K562 (cell line): ENCODE measurements at regions not wholly inside any gene's neighbourhood (a gene's known extent, or its start where the extent isn't known, plus 50 kb on each side); places are given as distances from the start of the nearest gene placed in this dataset.
A peak's percentile ranks its signal among the peaks of the same experiment; 100 is the strongest.

Experiments used
- ATAC-seq: fragments of 200-7000 bp; cut with Tn5 transposase; 3 replicates; pipeline ENCODE4 v1.9.1; 2020; ENCODE audit warnings: moderate library complexity
- BruUV-seq: library from RNA; stranded (reverse); fragments of 400-500 nt; replicated peaks from 2 replicates; lab custom pipeline; 2021; lab: Mats Ljungman, UMichigan
- CTCF ChIA-PET: fragments of 300-600 bp; formaldehyde crosslinking; extraction: SDS; loops from one replicate; lab custom pipeline; 2021; ENCODE audit warnings: low intra/inter-chr PET ratio; lab: Yijun Ruan, JAX
- POLR2A ChIA-PET: fragments of 300-600, 350-650 bp; sonication (Branson Sonifier 250); formaldehyde crosslinking; extraction: SDS; loops from one replicate; lab custom pipeline; 2021; ENCODE audit warnings: antibody characterized with exemption, inconsistent platforms; lab: Yijun Ruan, JAX
- DNase-seq, 4 experiments: peaks; one replicate each; pipeline versions ENCODE4 v3.0.0 to v3.0.0-alpha.2; 2011 to 2018; ENCODE audit warnings: low spot score in 3 of 4, mixed read lengths in 3 of 4; ENCODE audit errors: extremely low read depth in 1 of 4
- FAIRE-seq: peaks from 2 replicates; lab custom pipeline; 2011; peaks lifted over from hg19 to GRCh38; lab: Jason Lieb, UNC
- H2AFZ ChIP-seq: 2 replicates; pipeline ENCODE4 v1.6.0; 2011; ENCODE audit warnings: low read depth, low read length, control low read depth, inconsistent platforms
- H3K27ac ChIP-seq: fragments of 200-600 bp; 3 replicates; pipeline ENCODE4 v1.8.0; 2011; ENCODE audit warnings: low read depth, mild to moderate bottlenecking, control low read depth, inconsistent platforms, low read length, moderate library complexity, mixed read lengths; ENCODE audit errors: extremely low read depth
- H3K27me3 ChIP-seq, 2 experiments: fragments of 300-600 bp in 1 of 2; 2 replicates in 1 of 2; 3 replicates in 1 of 2; pipeline versions ENCODE4 v1.6.0 to v1.8.0; 2011; ENCODE audit warnings: inconsistent platforms in 2 of 2, low read length in 2 of 2, mild to moderate bottlenecking in 1 of 2, mixed read lengths in 1 of 2, moderate library complexity in 1 of 2; ENCODE audit not compliant: control insufficient read depth in 2 of 2, insufficient read depth in 2 of 2
- H3K36me3 ChIP-seq: fragments of 300-600 bp; 3 replicates; pipeline ENCODE4 v1.8.0; 2011; ENCODE audit warnings: mild to moderate bottlenecking, low read length, inconsistent platforms; ENCODE audit not compliant: control insufficient read depth, insufficient read depth
- H3K4me1 ChIP-seq, 2 experiments: fragments of 200-600 bp in 1 of 2; replicated peaks in 1 of 2; 2 replicates in 1 of 2; 3 replicates in 1 of 2; pipeline versions ENCODE4 v1.5.1 to v1.8.0; 2011; ENCODE audit warnings: inconsistent platforms in 2 of 2, low read length in 2 of 2, mild to moderate bottlenecking in 1 of 2, mixed read lengths in 1 of 2, moderate library complexity in 1 of 2; ENCODE audit not compliant: control insufficient read depth in 2 of 2, insufficient read depth in 2 of 2
- H3K4me2 ChIP-seq: 2 replicates; pipeline ENCODE4 v1.6.1; 2011; ENCODE audit warnings: low read length, control low read depth, inconsistent platforms, mixed read lengths; ENCODE audit not compliant: insufficient read depth
- H3K4me3 ChIP-seq: fragments of 200-600 bp; sonication (generic), shearing (Covaris generic); 2 replicates; pipeline ENCODE4 v1.5.1; 2016; ENCODE audit warnings: control low read depth, inconsistent platforms
- H3K79me2 ChIP-seq: fragments of 200-600 bp; 3 replicates; pipeline ENCODE4 v1.8.0; 2011; ENCODE audit warnings: low read length, inconsistent platforms; ENCODE audit not compliant: control insufficient read depth, insufficient read depth
- H3K9ac ChIP-seq, 2 experiments: 2 replicates each; pipeline versions ENCODE4 v1.6.0 to v1.6.1; 2011; ENCODE audit warnings: low read depth in 2 of 2, low read length in 2 of 2, control low read depth in 1 of 2, inconsistent platforms in 1 of 2, mild to moderate bottlenecking in 1 of 2, mixed read lengths in 1 of 2; ENCODE audit not compliant: insufficient read depth in 1 of 2
- H3K9me1 ChIP-seq: one replicate; pipeline ENCODE4 v1.6.0; 2011; ENCODE audit warnings: inconsistent platforms, mild to moderate bottlenecking, low read length, moderate library complexity; ENCODE audit not compliant: control insufficient read depth, insufficient read depth
- H3K9me3 ChIP-seq: replicated peaks from 2 replicates; pipeline ENCODE4 v1.5.1; 2011; ENCODE audit warnings: low read depth, low read length, inconsistent platforms; ENCODE audit not compliant: control insufficient read depth, insufficient read depth
- H4K20me1 ChIP-seq: replicated peaks from 2 replicates; pipeline ENCODE4 v1.6.1; 2011; ENCODE audit warnings: low read length, inconsistent platforms, mixed read lengths; ENCODE audit not compliant: control insufficient read depth, insufficient read depth
- PYGO2 ChIP-seq: fragments of 450-650 bp; IDR thresholded peaks from 2 replicates; pipeline ENCODE4 v1.6.1; 2016; ENCODE audit warnings: mild to moderate bottlenecking, missing genetic modification characterization, moderate library complexity, missing compliant biosample characterization
- WGBS: fragments of 100-300 bp; shearing (Covaris generic); methylation state at CpG from one replicate; pipeline ENCODE4 v1.1.6; 2016; ENCODE audit warnings: low coverage, mixed read lengths; ENCODE audit not compliant: insufficient coverage; ENCODE audit errors: missing lambda C conversion rate; 5-methylcytosine and 5-hydroxymethylcytosine counted together
- in situ Hi-C: fragments of 300-500 bp; cut with MboI; formaldehyde crosslinking; loops from 4 replicates; pipeline ENCODE4 v1.15.0; 2018; ENCODE audit warnings: inconsistent platforms, mixed read lengths
- intact Hi-C: fragments of 100-400 bp; cut with micrococcal nuclease; formaldehyde crosslinking; loops from 2 replicates; pipeline ENCODE4 v1.14.2; 2022
- TF ChIP-seq, protein P1 (sequence below): fragments of 200-800 bp; sonication (Bioruptor generic); IDR thresholded peaks from 2 replicates; pipeline ENCODE4 v1.6.1; 2016; ENCODE audit warnings: missing genetic modification characterization, missing compliant biosample characterization

DNA sequence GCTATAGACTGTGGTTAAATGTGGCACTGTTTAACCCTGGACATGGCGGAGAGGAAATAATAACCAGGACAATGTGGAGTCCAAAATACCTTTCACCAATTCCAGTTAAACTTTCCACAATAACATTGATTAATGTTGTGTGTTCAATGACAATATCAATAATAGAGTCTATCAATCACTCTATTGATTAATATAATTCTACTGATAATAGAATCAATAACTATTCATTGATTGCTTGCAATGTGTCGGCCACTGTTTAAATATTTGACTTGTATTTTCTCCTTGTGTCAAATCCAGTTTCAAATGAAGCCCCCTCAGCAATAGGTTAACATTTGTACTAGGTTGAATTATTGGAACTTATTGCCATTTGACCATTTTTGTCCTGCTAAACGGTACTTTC, 187.0 kb downstream of the PTPN20 start:
- FAIRE-seq (no peak), DNase-seq (no peak), ATAC-seq (no peak)
- no TSS peak for BruUV-seq
- Histone ChIP-seq H2AFZ (no peak overlapping the region), H3K27me3 (peaks cover 10 to 34% of the 10 kb centered on the region in 2 experiments; a peak in 3 of 5 replicates), H3K27ac (no peak overlapping the region), H3K4me2 (no peak overlapping the region), H3K79me2 (no peaks in the 10 kb centered on the region), H3K9ac (no peak overlapping the region), H3K4me3 (no peak overlapping the region), H3K36me3 (no peaks in the 10 kb centered on the region), H3K9me1 (no peaks in the 10 kb centered on the region), H3K9me3 (no peaks in the 10 kb centered on the region), H3K4me1 (no peaks in the 10 kb centered on the region), H4K20me1 (no peaks in the 10 kb centered on the region)
- ChIA-PET CTCF (no interaction called here), POLR2A (no interaction called here)
- intact Hi-C loops = no loop called here
- 2% methylated on average over 3 of the region's 3 CpGs for WGBS
- no peak for TF ChIP-seq PYGO2 (tag)
- TF ChIP-seq, protein P1, sequence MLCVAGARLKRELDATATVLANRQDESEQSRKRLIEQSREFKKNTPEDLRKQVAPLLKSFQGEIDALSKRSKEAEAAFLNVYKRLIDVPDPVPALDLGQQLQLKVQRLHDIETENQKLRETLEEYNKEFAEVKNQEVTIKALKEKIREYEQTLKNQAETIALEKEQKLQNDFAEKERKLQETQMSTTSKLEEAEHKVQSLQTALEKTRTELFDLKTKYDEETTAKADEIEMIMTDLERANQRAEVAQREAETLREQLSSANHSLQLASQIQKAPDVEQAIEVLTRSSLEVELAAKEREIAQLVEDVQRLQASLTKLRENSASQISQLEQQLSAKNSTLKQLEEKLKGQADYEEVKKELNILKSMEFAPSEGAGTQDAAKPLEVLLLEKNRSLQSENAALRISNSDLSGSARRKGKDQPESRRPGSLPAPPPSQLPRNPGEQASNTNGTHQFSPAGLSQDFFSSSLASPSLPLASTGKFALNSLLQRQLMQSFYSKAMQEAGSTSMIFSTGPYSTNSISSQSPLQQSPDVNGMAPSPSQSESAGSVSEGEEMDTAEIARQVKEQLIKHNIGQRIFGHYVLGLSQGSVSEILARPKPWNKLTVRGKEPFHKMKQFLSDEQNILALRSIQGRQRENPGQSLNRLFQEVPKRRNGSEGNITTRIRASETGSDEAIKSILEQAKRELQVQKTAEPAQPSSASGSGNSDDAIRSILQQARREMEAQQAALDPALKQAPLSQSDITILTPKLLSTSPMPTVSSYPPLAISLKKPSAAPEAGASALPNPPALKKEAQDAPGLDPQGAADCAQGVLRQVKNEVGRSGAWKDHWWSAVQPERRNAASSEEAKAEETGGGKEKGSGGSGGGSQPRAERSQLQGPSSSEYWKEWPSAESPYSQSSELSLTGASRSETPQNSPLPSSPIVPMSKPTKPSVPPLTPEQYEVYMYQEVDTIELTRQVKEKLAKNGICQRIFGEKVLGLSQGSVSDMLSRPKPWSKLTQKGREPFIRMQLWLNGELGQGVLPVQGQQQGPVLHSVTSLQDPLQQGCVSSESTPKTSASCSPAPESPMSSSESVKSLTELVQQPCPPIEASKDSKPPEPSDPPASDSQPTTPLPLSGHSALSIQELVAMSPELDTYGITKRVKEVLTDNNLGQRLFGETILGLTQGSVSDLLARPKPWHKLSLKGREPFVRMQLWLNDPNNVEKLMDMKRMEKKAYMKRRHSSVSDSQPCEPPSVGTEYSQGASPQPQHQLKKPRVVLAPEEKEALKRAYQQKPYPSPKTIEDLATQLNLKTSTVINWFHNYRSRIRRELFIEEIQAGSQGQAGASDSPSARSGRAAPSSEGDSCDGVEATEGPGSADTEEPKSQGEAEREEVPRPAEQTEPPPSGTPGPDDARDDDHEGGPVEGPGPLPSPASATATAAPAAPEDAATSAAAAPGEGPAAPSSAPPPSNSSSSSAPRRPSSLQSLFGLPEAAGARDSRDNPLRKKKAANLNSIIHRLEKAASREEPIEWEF (CRISPR knock-in tag) = peak; percentile 97
- in situ Hi-C loops = no loop called here
